ENCODE measurements at regions not wholly inside any gene's neighbourhood (a gene's known extent, or its start where the extent isn't known, plus 50 kb on each side); places are given as distances from the start of the nearest gene placed in this dataset.

- Histone ChIP-seq H3K9me3 (ENCODE audit: control insufficient read depth, insufficient read depth, low read length) (peaks cover 10% of the 10 kb centered on the region; the same call in 1 of the 2 replicates), H3K27me3 (ENCODE audit: control insufficient read depth, low read length) (no peaks in the 10 kb centered on the region), H3K4me3 (ENCODE audit: low read length) (no peak overlapping the region), H3K4me2 (ENCODE audit: low read length) (no peak overlapping the region), H3K79me2 (ENCODE audit: control insufficient read depth, low read length) (no peaks in the 10 kb centered on the region), H3F3A (ENCODE audit: control insufficient read depth, insufficient read depth) (no peaks in the 10 kb centered on the region), H4K20me1 (ENCODE audit: control insufficient read depth, insufficient read depth, low read depth, low read length) (no peaks in the 10 kb centered on the region), H3K9me2 (replicated peaks; ENCODE audit: control insufficient read depth, low read length) (no peaks in the 10 kb centered on the region), H3K27ac (ENCODE audit: low read depth, low read length) (no peak overlapping the region), H3K4me1 (ENCODE audit: control insufficient read depth, low read length) (no peaks in the 10 kb centered on the region), H3K36me3 (ENCODE audit: control insufficient read depth, low read length) (no peaks in the 10 kb centered on the region)
- TF ChIP-seq CTCF (IDR thresholded peaks at IDR 0.05; ENCODE audit: low read depth, low read length, poor library complexity, severe bottlenecking), result no peak
- no peak for TF ChIP-seq EZH2phosphoT487 (IDR thresholded peaks at IDR 0.05; ENCODE audit: borderline replicate concordance, low read length)
Measured at GRCh38 chr7:131883196-131883595, 326.8 kb upstream of the PODXL start.

GRCh38 chr7:131882321-131882720 is 325.9 kb upstream of the PODXL start:
- Histone ChIP-seq H3F3A (ENCODE audit: control insufficient read depth, insufficient read depth) (no peaks in the 10 kb centered on the region), H3K79me2 (ENCODE audit: control insufficient read depth, low read length) (no peaks in the 10 kb centered on the region), H3K27me3 (ENCODE audit: control insufficient read depth, low read length) (no peaks in the 10 kb centered on the region), H3K9me3 (ENCODE audit: control insufficient read depth, insufficient read depth, low read length) (peaks cover 10% of the 10 kb centered on the region; the same call in 1 of the 2 replicates), H3K27ac (ENCODE audit: low read depth, low read length) (no peak overlapping the region), H3K4me1 (ENCODE audit: control insufficient read depth, low read length) (no peaks in the 10 kb centered on the region), H3K4me3 (ENCODE audit: low read length) (no peak overlapping the region), H3K9me2 (replicated peaks; ENCODE audit: control insufficient read depth, low read length) (no peaks in the 10 kb centered on the region), H3K4me2 (ENCODE audit: low read length) (no peak overlapping the region), H3K36me3 (ENCODE audit: control insufficient read depth, low read length) (no peaks in the 10 kb centered on the region), H4K20me1 (ENCODE audit: control insufficient read depth, insufficient read depth, low read depth, low read length) (no peaks in the 10 kb centered on the region)
- no peak for TF ChIP-seq EZH2phosphoT487 (IDR thresholded peaks at IDR 0.05; ENCODE audit: borderline replicate concordance, low read length)
- no peak for TF ChIP-seq CTCF (IDR thresholded peaks at IDR 0.05; ENCODE audit: low read depth, low read length, poor library complexity, severe bottlenecking)

GRCh38 chr7:131880078-131880477 is 323.6 kb upstream of the PODXL start:
- no peaks in the 10 kb centered on the region for H3K36me3 ChIP-seq (ENCODE audit: control insufficient read depth, low read length)
- no peaks in the 10 kb centered on the region for H3K9me2 ChIP-seq (replicated peaks; ENCODE audit: control insufficient read depth, low read length)
- no peaks in the 10 kb centered on the region for H3F3A ChIP-seq (ENCODE audit: control insufficient read depth, insufficient read depth)
- H3K79me2 ChIP-seq (ENCODE audit: control insufficient read depth, low read length), result no peaks in the 10 kb centered on the region
- no peak overlapping the region for H3K4me3 ChIP-seq (ENCODE audit: low read length)
- H4K20me1 ChIP-seq (ENCODE audit: control insufficient read depth, insufficient read depth, low read depth, low read length), result no peaks in the 10 kb centered on the region
- TF ChIP-seq CTCF (IDR thresholded peaks at IDR 0.05; ENCODE audit: low read depth, low read length, poor library complexity, severe bottlenecking) (no peak), EZH2phosphoT487 (IDR thresholded peaks at IDR 0.05; ENCODE audit: borderline replicate concordance, low read length) (no peak)
- H3K27me3 ChIP-seq (ENCODE audit: control insufficient read depth, low read length), result no peaks in the 10 kb centered on the region
- H3K4me1 ChIP-seq (ENCODE audit: control insufficient read depth, low read length), result no peaks in the 10 kb centered on the region
- no peak overlapping the region for H3K27ac ChIP-seq (ENCODE audit: low read depth, low read length)
- no peaks in the 10 kb centered on the region; the same call in 1 of the 2 replicates for H3K9me3 ChIP-seq (ENCODE audit: control insufficient read depth, insufficient read depth, low read length)
- H3K4me2 ChIP-seq (ENCODE audit: low read length), result no peak overlapping the region
